ENCODE measurements at regions not wholly inside any gene's neighbourhood (a gene's known extent, or its start where the extent isn't known, plus 50 kb on each side); places are given as distances from the start of the nearest gene placed in this dataset.

GRCh38 chr13:97843189-97843588 is 110.3 kb upstream of the IPO5 start:
- no peaks in the 10 kb centered on the region for H3K4me1 ChIP-seq (ENCODE audit: control insufficient read depth, insufficient read depth, low read length)
- Mint-ChIP-seq H3K27ac (no peak overlapping the region), H3K27me3 (ENCODE audit: insufficient read depth) (peaks cover 20% of the 10 kb centered on the region), H3K4me1 (no peaks in the 10 kb centered on the region), H3K36me3 (ENCODE audit: low read depth) (no peaks in the 10 kb centered on the region), H3K4me3 (no peak overlapping the region), H3K9me3 (no peaks in the 10 kb centered on the region)
- no peak for TF ChIP-seq CTCF (conservative IDR thresholded peaks at IDR 0.05)
- peaks cover 14% of the 10 kb centered on the region for H3K27me3 ChIP-seq (ENCODE audit: control insufficient read depth, insufficient read depth, low read length, poor library complexity, severe bottlenecking)
- H3K9me3 ChIP-seq (ENCODE audit: control insufficient read depth, low read length), result no peaks in the 10 kb centered on the region
- WGBS, 2 experiments (ENCODE audit: insufficient coverage in 1 of 2, insufficient read length in 1 of 2), result 100% methylated on average over 1 of the region's 1 CpG; no CpG with 5 or more reads in 1 of the 2 experiments
- H3K27ac ChIP-seq (ENCODE audit: low read depth, low read length), result no peak overlapping the region
- DNase-seq, result no peak
- H3K36me3 ChIP-seq (ENCODE audit: control insufficient read depth, insufficient read depth, low read length), result no peaks in the 10 kb centered on the region
- H3K9ac ChIP-seq (ENCODE audit: extremely low read depth, low read length, poor library complexity, severe bottlenecking), result no peak overlapping the region
- no peak overlapping the region for H3K4me3 ChIP-seq (ENCODE audit: low read length)

DNA sequence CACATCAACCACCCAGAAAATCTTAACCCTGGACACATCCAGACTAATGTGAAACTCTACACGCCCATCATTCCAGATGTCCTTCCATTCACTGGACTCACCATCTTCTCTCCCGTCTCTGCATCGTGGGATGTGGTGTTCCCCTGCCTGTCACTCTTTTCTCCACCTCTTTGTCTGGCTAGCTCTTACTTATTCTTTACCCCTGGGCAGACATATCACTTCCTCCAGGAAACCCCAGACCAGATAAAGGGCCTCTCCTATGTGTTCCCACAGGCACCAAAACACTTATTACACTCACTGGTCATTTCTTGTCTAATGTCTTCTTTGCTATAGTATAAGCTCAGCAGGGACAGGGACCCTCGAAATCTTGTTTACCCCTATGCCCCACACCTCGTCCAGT is 109.3 kb upstream of the IPO5 start:
- WGBS, 2 experiments (ENCODE audit: insufficient coverage in 1 of 2, insufficient read length in 1 of 2), result 86 to 93% methylated on average over 4 to 5 of the region's 5 CpGs

GRCh38 chr13:97848886-97849285 is 104.6 kb upstream of the IPO5 start:
- no peaks in the 10 kb centered on the region for H3K36me3 Mint-ChIP-seq (ENCODE audit: low read depth)
- peaks cover 25% of the 10 kb centered on the region for H3K9me3 Mint-ChIP-seq
- Histone ChIP-seq H3K36me3 (ENCODE audit: control insufficient read depth, insufficient read depth, low read length) (no peaks in the 10 kb centered on the region), H3K9ac (ENCODE audit: extremely low read depth, low read length, poor library complexity, severe bottlenecking) (no peak overlapping the region), H3K9me3 (ENCODE audit: control insufficient read depth, low read length) (peaks cover 18% of the 10 kb centered on the region), H3K27ac (ENCODE audit: low read depth, low read length) (no peak overlapping the region), H3K27me3 (ENCODE audit: control insufficient read depth, insufficient read depth, low read length, poor library complexity, severe bottlenecking) (peaks cover 34% of the 10 kb centered on the region), H3K4me1 (ENCODE audit: control insufficient read depth, insufficient read depth, low read length) (no peaks in the 10 kb centered on the region), H3K4me3 (ENCODE audit: low read length) (no peak overlapping the region)
- H3K4me1 Mint-ChIP-seq, result no peaks in the 10 kb centered on the region
- H3K4me3 Mint-ChIP-seq, result no peak overlapping the region
- WGBS, 2 experiments (ENCODE audit: insufficient coverage in 1 of 2, insufficient read length in 1 of 2), result 88 to 90% methylated on average over 2 to 3 of the region's 3 CpGs
- TF ChIP-seq CTCF (conservative IDR thresholded peaks at IDR 0.05), result no peak
- no peak for DNase-seq
- H3K27me3 Mint-ChIP-seq (ENCODE audit: insufficient read depth), result peaks cover 45% of the 10 kb centered on the region
- H3K27ac Mint-ChIP-seq, result no peak overlapping the region

More for the DNA sequence above, 109.3 kb upstream of the IPO5 start:
- Histone ChIP-seq H3K4me1 (ENCODE audit: control insufficient read depth, insufficient read depth, low read length) (no peaks in the 10 kb centered on the region), H3K9ac (ENCODE audit: extremely low read depth, low read length, poor library complexity, severe bottlenecking) (no peak overlapping the region), H3K27ac (ENCODE audit: low read depth, low read length) (no peak overlapping the region), H3K9me3 (ENCODE audit: control insufficient read depth, low read length) (no peaks in the 10 kb centered on the region), H3K4me3 (ENCODE audit: low read length) (no peak overlapping the region), H3K36me3 (ENCODE audit: control insufficient read depth, insufficient read depth, low read length) (no peaks in the 10 kb centered on the region), H3K27me3 (ENCODE audit: control insufficient read depth, insufficient read depth, low read length, poor library complexity, severe bottlenecking) (peaks cover 23% of the 10 kb centered on the region)
- Mint-ChIP-seq H3K27me3 (ENCODE audit: insufficient read depth) (peaks cover 20% of the 10 kb centered on the region), H3K36me3 (ENCODE audit: low read depth) (no peaks in the 10 kb centered on the region), H3K4me3 (no peak overlapping the region), H3K4me1 (no peaks in the 10 kb centered on the region), H3K9me3 (no peaks in the 10 kb centered on the region), H3K27ac (no peak overlapping the region)
- TF ChIP-seq CTCF (conservative IDR thresholded peaks at IDR 0.05), result no peak
- DNase-seq, result no peak

All from endodermal cell (in vitro differentiated cells).